H1 (cell line): ENCODE measurements at regions not wholly inside any gene's neighbourhood (a gene's known extent, or its start where the extent isn't known, plus 50 kb on each side); places are given as distances from the start of the nearest gene placed in this dataset.
A peak's percentile ranks its signal among the peaks of the same experiment; 100 is the strongest.

Experiments used
- CTCF ChIA-PET: fragments of 300-600 bp; sonication (Branson Sonifier 250); formaldehyde crosslinking; loops from one replicate; lab custom pipeline; 2021; ENCODE audit not compliant: partially characterized antibody; lab: Charles Lee
- POLR2A ChIA-PET: fragments of 300-600 bp; sonication (Branson Sonifier 250); formaldehyde crosslinking; loops from one replicate; lab custom pipeline; 2021; ENCODE audit warnings: inconsistent platforms; ENCODE audit not compliant: partially characterized antibody; lab: Charles Lee
- DNase-seq, 2 experiments: peaks; one replicate each; pipeline versions ENCODE4 v3.0.0 to v3.0.0-alpha.2; 2010 to 2022; ENCODE audit warnings: low spot score in 2 of 2, low read depth in 1 of 2, mixed read lengths in 1 of 2
- FAIRE-seq: peaks from 2 replicates; lab custom pipeline; 2011; peaks lifted over from hg19 to GRCh38; lab: Jason Lieb, UNC
- H2AFZ ChIP-seq: 2 replicates; pipeline ENCODE4 v1.8.1; 2012; ENCODE audit warnings: low read length, inconsistent platforms
- H2AK5ac ChIP-seq: 2 replicates; pipeline ENCODE4 v1.6.1; 2013; ENCODE audit warnings: low read depth, low read length
- H2BK120ac ChIP-seq: replicated peaks from 2 replicates; pipeline ENCODE3; 2013; ENCODE audit warnings: low read depth, low read length, inconsistent platforms
- H2BK12ac ChIP-seq: 2 replicates; pipeline ENCODE4 v1.6.1; 2013; ENCODE audit warnings: low read depth, low read length
- H2BK15ac ChIP-seq: 2 replicates; pipeline ENCODE4 v1.6.1; 2013; ENCODE audit warnings: low read length
- H2BK20ac ChIP-seq: 2 replicates; pipeline ENCODE4 v1.6.1; 2013; ENCODE audit warnings: low read length
- H2BK5ac ChIP-seq: 2 replicates; pipeline ENCODE4 v1.6.1; 2013; ENCODE audit warnings: low read depth, low read length
- H3K14ac ChIP-seq: 2 replicates; pipeline ENCODE4 v1.6.1; 2013; ENCODE audit warnings: inconsistent platforms; ENCODE audit not compliant: insufficient read length
- H3K18ac ChIP-seq: 2 replicates; pipeline ENCODE4 v1.6.1; 2013; ENCODE audit warnings: low read length; ENCODE audit errors: extremely low read depth
- H3K23ac ChIP-seq: 2 replicates; pipeline ENCODE4 v1.6.1; 2013; ENCODE audit warnings: inconsistent platforms; ENCODE audit not compliant: insufficient read length
- H3K23me2 ChIP-seq: 2 replicates; pipeline ENCODE4 v1.6.1; 2013; ENCODE audit warnings: low read depth, low read length
- H3K27ac ChIP-seq: 2 replicates; pipeline ENCODE4 v1.6.1; 2011; ENCODE audit warnings: low read depth, low read length, inconsistent platforms
- H3K27me3 ChIP-seq, 4 experiments: replicated peaks in 1 of 4; 1 replicate in 1 of 4; 2 replicates in 3 of 4; pipeline versions ENCODE4 v1.6.1 to v1.8.1; 2011 to 2013; ENCODE audit warnings: low read length in 3 of 4, mild to moderate bottlenecking in 3 of 4, inconsistent platforms in 2 of 4, mixed read lengths in 2 of 4, moderate library complexity in 1 of 4; ENCODE audit not compliant: control insufficient read depth in 3 of 4, insufficient read depth in 3 of 4; ENCODE audit errors: extremely low read depth in 1 of 4
- H3K36me3 ChIP-seq, 4 experiments: 2 replicates each; pipeline versions ENCODE4 v1.6.1 to v1.8.1; 2011 to 2013; ENCODE audit warnings: mild to moderate bottlenecking in 4 of 4, low read length in 3 of 4, moderate library complexity in 2 of 4, control low read depth in 1 of 4, inconsistent platforms in 1 of 4; ENCODE audit not compliant: insufficient read depth in 4 of 4, control insufficient read depth in 2 of 4
- H3K4ac ChIP-seq: replicated peaks from 2 replicates; pipeline ENCODE3; 2013; ENCODE audit warnings: low read length, low read depth, mixed read lengths, inconsistent platforms; ENCODE audit not compliant: insufficient read length
- H3K4me1 ChIP-seq, 4 experiments: replicated peaks in 1 of 4; 1 replicate in 1 of 4; 2 replicates in 3 of 4; pipeline versions ENCODE4 v1.6.1 to v1.8.1; 2011 to 2013; ENCODE audit warnings: low read length in 3 of 4, inconsistent platforms in 2 of 4, mixed read lengths in 1 of 4; ENCODE audit not compliant: insufficient read depth in 4 of 4, control insufficient read depth in 3 of 4
- H3K4me2 ChIP-seq, 2 experiments: 2 replicates each; pipeline versions ENCODE4 v1.6.1 to v1.8.1; 2011 to 2013; ENCODE audit warnings: low read depth in 2 of 2, low read length in 2 of 2, control low read depth in 1 of 2, inconsistent platforms in 1 of 2, mild to moderate bottlenecking in 1 of 2; ENCODE audit not compliant: insufficient read depth in 1 of 2
- H3K4me3 ChIP-seq, 4 experiments: fragments of 200-600, 300-600 bp in 1 of 4; sonication (generic), shearing (Covaris generic), sonication (Bioruptor Twin) in 1 of 4; 2 replicates each; pipeline versions ENCODE4 v1.5.1 to v1.8.1; 2011 to 2016; ENCODE audit warnings: low read length in 4 of 4, low read depth in 3 of 4, control low read depth in 2 of 4, inconsistent platforms in 2 of 4, mild to moderate bottlenecking in 2 of 4, mixed read lengths in 1 of 4, moderate library complexity in 1 of 4; ENCODE audit not compliant: insufficient read depth in 2 of 4; ENCODE audit errors: extremely low read depth in 1 of 4
- H3K56ac ChIP-seq: replicated peaks from 2 replicates; pipeline ENCODE3; 2013; ENCODE audit warnings: low read depth, mild to moderate bottlenecking, mixed read lengths, low read length, inconsistent platforms; ENCODE audit not compliant: insufficient read length
- H3K79me1 ChIP-seq: 2 replicates; pipeline ENCODE4 v1.6.1; 2013; ENCODE audit warnings: low read depth, low read length, control low read depth
- H3K79me2 ChIP-seq, 2 experiments: 2 replicates each; pipeline versions ENCODE4 v1.6.1 to v1.8.1; 2012 to 2013; ENCODE audit warnings: low read length in 2 of 2, mild to moderate bottlenecking in 2 of 2, inconsistent platforms in 1 of 2; ENCODE audit not compliant: insufficient read depth in 2 of 2, control insufficient read depth in 1 of 2
- H3K9ac ChIP-seq, 4 experiments: replicated peaks in 1 of 4; 1 replicate in 1 of 4; 2 replicates in 3 of 4; pipeline versions ENCODE4 v1.6.1 to v1.8.1; 2011 to 2013; ENCODE audit warnings: low read depth in 3 of 4, low read length in 3 of 4, control low read depth in 2 of 4, mild to moderate bottlenecking in 2 of 4, moderate library complexity in 2 of 4, inconsistent platforms in 1 of 4; ENCODE audit errors: extremely low read depth in 1 of 4
- H3K9me3 ChIP-seq, 2 experiments: 2 replicates each; pipeline versions ENCODE4 v1.6.1 to v1.8.1; 2012 to 2013; ENCODE audit warnings: mild to moderate bottlenecking in 2 of 2, moderate library complexity in 2 of 2, control low read depth in 1 of 2, inconsistent platforms in 1 of 2, low read depth in 1 of 2, low read length in 1 of 2, mixed read lengths in 1 of 2; ENCODE audit not compliant: insufficient read depth in 2 of 2
- H4K20me1 ChIP-seq, 2 experiments: replicated peaks in 1 of 2; 2 replicates each; pipeline versions ENCODE3 to v1.8.1; 2011 to 2013; ENCODE audit warnings: inconsistent platforms in 2 of 2, low read length in 2 of 2, mild to moderate bottlenecking in 1 of 2; ENCODE audit not compliant: insufficient read depth in 2 of 2, control insufficient read depth in 1 of 2
- H4K5ac ChIP-seq: 2 replicates; pipeline ENCODE4 v1.6.1; 2013; ENCODE audit warnings: low read length, low read depth, mixed read lengths, inconsistent platforms; ENCODE audit not compliant: insufficient read length
- H4K8ac ChIP-seq: 2 replicates; pipeline ENCODE4 v1.8.0; 2013; ENCODE audit warnings: mild to moderate bottlenecking, moderate library complexity, low read length, inconsistent platforms; ENCODE audit not compliant: insufficient read depth; ENCODE audit errors: extremely low read depth
- H4K91ac ChIP-seq: replicated peaks from 2 replicates; pipeline ENCODE3; 2013; ENCODE audit warnings: low read length, mixed read lengths, inconsistent platforms; ENCODE audit not compliant: insufficient read length
- CTCF ChIP-seq, 3 experiments: IDR thresholded peaks; 1 replicate in 2 of 3; 2 replicates in 1 of 3; pipeline versions ENCODE4 v1.5.1 to v1.6.1; 2011; ENCODE audit warnings: low read length in 3 of 3, mild to moderate bottlenecking in 3 of 3, inconsistent platforms in 2 of 3, low read depth in 1 of 3, moderate library complexity in 1 of 3; ENCODE audit not compliant: insufficient read depth in 1 of 3; ENCODE audit errors: control extremely low read depth in 1 of 3
- GABPA ChIP-seq: IDR thresholded peaks from 2 replicates; pipeline ENCODE4 v1.6.1; 2011; ENCODE audit warnings: mild to moderate bottlenecking, low read length, moderate library complexity, borderline replicate concordance; ENCODE audit not compliant: insufficient read depth
- KDM5A ChIP-seq: fragments of 200-600 bp; IDR thresholded peaks from 2 replicates; pipeline ENCODE4 v1.7.1; 2012; ENCODE audit warnings: mild to moderate bottlenecking, low read length, inconsistent platforms, mixed read lengths
- RAD21 ChIP-seq, 2 experiments: IDR thresholded peaks in 1 of 2; conservative IDR thresholded peaks in 1 of 2; 2 replicates each; pipeline ENCODE4 v1.6.1; 2011; ENCODE audit warnings: low read depth in 2 of 2, low read length in 2 of 2, improper control_type of control experiment in 1 of 2, inconsistent platforms in 1 of 2, mild to moderate bottlenecking in 1 of 2, moderate library complexity in 1 of 2
- TAF7 ChIP-seq: optimal IDR thresholded peaks from 2 replicates; pipeline ENCODE3; 2011; ENCODE audit warnings: low read depth, mild to moderate bottlenecking, inconsistent platforms, low read length, moderate library complexity, borderline replicate concordance
- YY1 ChIP-seq: IDR thresholded peaks from 2 replicates; pipeline ENCODE4 v1.6.1; 2011; ENCODE audit warnings: low read depth, mild to moderate bottlenecking, low read length
- WGBS, 2 experiments: shearing (Covaris generic) in 1 of 2; methylation state at CpG; one replicate each; pipeline versions ENCODE4 v1.1.6 to v1.1.7; 2013 to 2015; ENCODE audit warnings: low lambda C conversion rate in 2 of 2, mixed read lengths in 2 of 2, inconsistent platforms in 1 of 2, low coverage in 1 of 2, missing lambda C conversion rate in 1 of 2; ENCODE audit not compliant: insufficient replicate concordance in 2 of 2, insufficient coverage in 1 of 2, insufficient read length in 1 of 2; ENCODE audit errors: extremely low coverage in 1 of 2, missing lambda C conversion rate in 1 of 2; 5-methylcytosine and 5-hydroxymethylcytosine counted together

GRCh38 chr15:69523010-69524001, 70.7 kb downstream of the RPLP1 start:
- ChIA-PET POLR2A (no interaction called here), CTCF (interaction anchor here (0.6 to 2.0 kb wide), 27 partner anchors 8 to 1168 kb away, joined by 3 to 10 read pairs (median 3); no protein-coding TSS in a partner anchor)
- Histone ChIP-seq H3K4ac (no peak overlapping the region), H2BK15ac (no peak overlapping the region), H2BK12ac (no peak overlapping the region), H3K4me1 (peaks cover 0 to 10% (median 3%) of the 10 kb centered on the region in 4 experiments; a peak in 3 of 7 replicates), H4K20me1 (no peaks in the 10 kb centered on the region), H3K9ac (no peak overlapping the region), H3K14ac (no peak overlapping the region), H3K4me3 (no peak overlapping the region), H3K23ac (no peak overlapping the region), H3K27ac (no peak overlapping the region), H4K91ac (no peak overlapping the region), H3K23me2 (no peaks in the 10 kb centered on the region), H3K27me3 (no peaks in the 10 kb centered on the region), H2BK5ac (no peak overlapping the region), H3K4me2 (0 out of 4 replicates have a peak overlapping the region, but pooled peaks of 1 of the 2 experiments have one; percentile 7), H3K79me2 (no peaks in the 10 kb centered on the region), H2AFZ (no peak overlapping the region), H3K56ac (no peak overlapping the region), H2BK20ac (no peak overlapping the region), H3K9me3 (peaks cover 0 to 3% of the 10 kb centered on the region in 2 experiments; a peak in 1 of 4 replicates), H3K18ac (no peak overlapping the region), H4K5ac (no peak overlapping the region), H2BK120ac (no peak overlapping the region), H3K36me3 (no peaks in the 10 kb centered on the region), H4K8ac (no peak overlapping the region), H3K79me1 (no peaks in the 10 kb centered on the region), H2AK5ac (no peak overlapping the region)
- FAIRE-seq (peak; percentile 95), DNase-seq (peak; percentile 33 to 92)
- peak; percentile 84 to 93 for TF ChIP-seq RAD21 (IDR thresholded peaks at IDR 0.05 in 1 of 2, conservative IDR thresholded peaks at IDR 0.05 in 1 of 2; ENCODE audit: low read depth in 2 of 2, low read length in 2 of 2)
- no peak for TF ChIP-seq GABPA
- TF ChIP-seq YY1 = no peak
- no peak for TF ChIP-seq KDM5A
- peak; percentile 67 to 88 (median 83) for TF ChIP-seq CTCF (IDR thresholded peaks at IDR 0.05; ENCODE audit: control extremely low read depth in 1 of 3, insufficient read depth in 1 of 3, low read depth in 1 of 3, low read length in 3 of 3)
- no peak for TF ChIP-seq TAF7
- WGBS, 2 experiments = 89% methylated on average over 5 of the region's 5 CpGs; no CpG with 5 or more reads in 1 of the 2 experiments
